ENCODE measurements at regions not wholly inside any gene's neighbourhood (a gene's known extent, or its start where the extent isn't known, plus 50 kb on each side); places are given as distances from the start of the nearest gene placed in this dataset.

GRCh38 chr21:38202811-38203210 is 54.0 kb upstream of the KCNJ15 start:
- H3K4me3 ChIP-seq (ENCODE audit: low read depth, low read length) = no peak overlapping the region
- no peaks in the 10 kb centered on the region for H3K36me3 ChIP-seq (ENCODE audit: control insufficient read depth, insufficient read depth, low read length)
- no peaks in the 10 kb centered on the region for H3K4me1 ChIP-seq (ENCODE audit: control insufficient read depth, insufficient read depth, low read length)
- H3K27me3 ChIP-seq (ENCODE audit: control insufficient read depth, insufficient read depth, low read length) = no peaks in the 10 kb centered on the region
- H3K9ac ChIP-seq (ENCODE audit: low read depth, low read length) = no peak overlapping the region
- H3K9me3 ChIP-seq (ENCODE audit: control insufficient read depth, insufficient read depth, low read length) = no peaks in the 10 kb centered on the region
- no peak overlapping the region for H3K27ac ChIP-seq (ENCODE audit: low read depth, low read length)

- no peaks in the 10 kb centered on the region for H3K27me3 ChIP-seq (ENCODE audit: control insufficient read depth, insufficient read depth, low read length)
- H3K4me3 ChIP-seq (ENCODE audit: low read depth, low read length) = no peak overlapping the region
- H3K9me3 ChIP-seq (ENCODE audit: control insufficient read depth, insufficient read depth, low read length) = no peaks in the 10 kb centered on the region
- no peak overlapping the region for H3K27ac ChIP-seq (ENCODE audit: low read depth, low read length)
- H3K4me1 ChIP-seq (ENCODE audit: control insufficient read depth, insufficient read depth, low read length) = no peaks in the 10 kb centered on the region
- H3K9ac ChIP-seq (ENCODE audit: low read depth, low read length) = no peak overlapping the region
- no peaks in the 10 kb centered on the region for H3K36me3 ChIP-seq (ENCODE audit: control insufficient read depth, insufficient read depth, low read length)
These were observed 53.6 kb upstream of the KCNJ15 start for GRCh38 chr21:38203229-38203628.

DNA sequence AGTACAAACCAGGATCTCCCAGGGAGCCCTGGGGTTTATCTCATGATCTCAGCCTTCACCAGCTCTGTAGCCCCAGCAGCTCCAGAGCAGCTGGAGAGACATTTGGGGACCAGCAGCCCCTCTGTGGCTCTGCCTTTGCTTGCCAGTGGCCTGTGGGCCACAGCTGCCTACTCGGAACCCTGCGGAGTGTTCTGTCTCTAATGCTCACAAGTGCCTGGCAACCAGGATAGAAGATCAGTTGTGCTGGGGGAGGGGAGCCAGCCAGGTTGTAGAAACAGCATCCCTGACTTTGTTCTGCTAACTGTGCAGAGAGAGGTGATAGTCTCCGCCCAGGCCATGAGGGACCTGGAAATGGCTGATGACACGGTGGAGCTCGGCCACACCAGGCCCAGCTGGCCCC is 50.9 kb upstream of the KCNJ15 start:
- Histone ChIP-seq H3K27me3 (ENCODE audit: control insufficient read depth, insufficient read depth, low read length) (no peaks in the 10 kb centered on the region), H3K4me3 (ENCODE audit: low read depth, low read length) (no peak overlapping the region), H3K4me1 (ENCODE audit: control insufficient read depth, insufficient read depth, low read length) (no peaks in the 10 kb centered on the region), H3K9ac (ENCODE audit: low read depth, low read length) (no peak overlapping the region), H3K9me3 (ENCODE audit: control insufficient read depth, insufficient read depth, low read length) (no peaks in the 10 kb centered on the region), H3K27ac (ENCODE audit: low read depth, low read length) (no peak overlapping the region), H3K36me3 (ENCODE audit: control insufficient read depth, insufficient read depth, low read length) (no peaks in the 10 kb centered on the region)

GRCh38 chr21:38206646-38207045 is 50.1 kb upstream of the KCNJ15 start:
- H3K27ac ChIP-seq (ENCODE audit: low read depth, low read length) = no peak overlapping the region
- H3K36me3 ChIP-seq (ENCODE audit: control insufficient read depth, insufficient read depth, low read length) = no peaks in the 10 kb centered on the region
- no peak overlapping the region for H3K4me3 ChIP-seq (ENCODE audit: low read depth, low read length)
- no peaks in the 10 kb centered on the region for H3K9me3 ChIP-seq (ENCODE audit: control insufficient read depth, insufficient read depth, low read length)
- H3K9ac ChIP-seq (ENCODE audit: low read depth, low read length) = no peak overlapping the region
- no peaks in the 10 kb centered on the region for H3K27me3 ChIP-seq (ENCODE audit: control insufficient read depth, insufficient read depth, low read length)
- H3K4me1 ChIP-seq (ENCODE audit: control insufficient read depth, insufficient read depth, low read length) = no peaks in the 10 kb centered on the region

Data from HUES48 (cell line).